ENCODE measurements at regions not wholly inside any gene's neighbourhood (a gene's known extent, or its start where the extent isn't known, plus 50 kb on each side); places are given as distances from the start of the nearest gene placed in this dataset.

DNA sequence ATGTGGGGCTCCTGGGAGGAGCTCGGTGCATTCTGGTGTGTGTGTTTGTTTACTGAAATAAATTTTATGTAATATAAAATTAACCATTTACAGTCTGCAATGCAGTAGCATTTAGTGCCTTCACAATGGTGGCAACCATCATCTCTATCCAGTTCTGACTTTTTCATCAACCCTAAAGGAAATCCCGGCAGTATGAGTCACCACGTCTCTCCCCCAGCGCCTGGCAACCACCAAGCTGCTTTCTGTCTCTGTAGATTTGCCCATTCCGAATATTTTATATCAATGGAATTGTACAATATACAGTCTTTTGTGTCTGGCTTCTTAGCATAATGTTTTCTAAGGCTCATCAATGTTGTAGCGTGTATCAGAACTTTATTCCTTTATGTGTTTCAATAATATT, 300.5 kb downstream of the MIAT start:
- no peak overlapping the region for H3K9ac ChIP-seq (ENCODE audit: control insufficient read depth, extremely low read depth, insufficient read depth, low read length)
- dilution Hi-C loops (cut with MboI; ENCODE audit: extremely low pct_ligation_motif_present, low sequenced_read_pairs) = no loop called here

GRCh38 chr22:26958378-26958777, 301.0 kb downstream of the MIAT start:
- no peak for DNase-seq (ENCODE audit: low read depth, low spot score)
- Histone ChIP-seq H3K79me2 (ENCODE audit: control insufficient read depth, insufficient read depth, low read length) (no peaks in the 10 kb centered on the region), H3K9ac (ENCODE audit: control insufficient read depth, extremely low read depth, insufficient read depth, low read length) (no peak overlapping the region), H3K27me3 (ENCODE audit: control insufficient read depth, extremely low read depth, insufficient read depth, low read length) (peaks cover 5% of the 10 kb centered on the region), H4K20me1 (ENCODE audit: control insufficient read depth, extremely low read depth, insufficient read depth, low read length) (no peaks in the 10 kb centered on the region), H3K9me3 (ENCODE audit: control insufficient read depth, low read depth, low read length) (no peaks in the 10 kb centered on the region), H3K4me1 (ENCODE audit: control insufficient read depth, extremely low read depth, insufficient read depth, low read length) (no peaks in the 10 kb centered on the region), H3K27ac (ENCODE audit: control insufficient read depth, insufficient read depth, low read length) (no peak overlapping the region), H3K36me3 (ENCODE audit: control insufficient read depth in 2 of 2, extremely low read depth in 1 of 2, insufficient read depth in 2 of 2, low read length in 2 of 2) (no peaks in the 10 kb centered on the region), H2AFZ (ENCODE audit: control insufficient read depth, low read length) (no peak overlapping the region), H3K4me3 (ENCODE audit: control insufficient read depth in 2 of 3, extremely low read depth in 1 of 3, insufficient read depth in 2 of 3, low read depth in 1 of 3, low read length in 3 of 3) (no peak overlapping the region), H3K4me2 (ENCODE audit: control insufficient read depth, extremely low read depth, insufficient read depth, low read depth, low read length) (no peak overlapping the region), H3K9me1 (ENCODE audit: control insufficient read depth, extremely low read depth, insufficient read depth, low read length) (no peaks in the 10 kb centered on the region)
- no peak for TF ChIP-seq EZH2 (IDR thresholded peaks at IDR 0.05; ENCODE audit: low read length)
- TF ChIP-seq, protein P1, sequence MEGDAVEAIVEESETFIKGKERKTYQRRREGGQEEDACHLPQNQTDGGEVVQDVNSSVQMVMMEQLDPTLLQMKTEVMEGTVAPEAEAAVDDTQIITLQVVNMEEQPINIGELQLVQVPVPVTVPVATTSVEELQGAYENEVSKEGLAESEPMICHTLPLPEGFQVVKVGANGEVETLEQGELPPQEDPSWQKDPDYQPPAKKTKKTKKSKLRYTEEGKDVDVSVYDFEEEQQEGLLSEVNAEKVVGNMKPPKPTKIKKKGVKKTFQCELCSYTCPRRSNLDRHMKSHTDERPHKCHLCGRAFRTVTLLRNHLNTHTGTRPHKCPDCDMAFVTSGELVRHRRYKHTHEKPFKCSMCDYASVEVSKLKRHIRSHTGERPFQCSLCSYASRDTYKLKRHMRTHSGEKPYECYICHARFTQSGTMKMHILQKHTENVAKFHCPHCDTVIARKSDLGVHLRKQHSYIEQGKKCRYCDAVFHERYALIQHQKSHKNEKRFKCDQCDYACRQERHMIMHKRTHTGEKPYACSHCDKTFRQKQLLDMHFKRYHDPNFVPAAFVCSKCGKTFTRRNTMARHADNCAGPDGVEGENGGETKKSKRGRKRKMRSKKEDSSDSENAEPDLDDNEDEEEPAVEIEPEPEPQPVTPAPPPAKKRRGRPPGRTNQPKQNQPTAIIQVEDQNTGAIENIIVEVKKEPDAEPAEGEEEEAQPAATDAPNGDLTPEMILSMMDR (optimal IDR thresholded peaks at IDR 0.05 in 1 of 3, IDR thresholded peaks at IDR 0.05 in 1 of 3, conservative IDR thresholded peaks at IDR 0.05 in 1 of 3; ENCODE audit: extremely low read depth in 1 of 3, insufficient read depth in 2 of 3, low read length in 3 of 3) = no peak
- no peak for FAIRE-seq
- dilution Hi-C loops (cut with MboI; ENCODE audit: extremely low pct_ligation_motif_present, low sequenced_read_pairs) = no loop called here

More for the DNA sequence above, 300.5 kb downstream of the MIAT start:
- H2AFZ ChIP-seq (ENCODE audit: control insufficient read depth, low read length) = no peak overlapping the region
- TF ChIP-seq, protein P1 (optimal IDR thresholded peaks at IDR 0.05 in 1 of 3, IDR thresholded peaks at IDR 0.05 in 1 of 3, conservative IDR thresholded peaks at IDR 0.05 in 1 of 3; ENCODE audit: extremely low read depth in 1 of 3, insufficient read depth in 2 of 3, low read length in 3 of 3) = no peak
- no peak for TF ChIP-seq EZH2 (IDR thresholded peaks at IDR 0.05; ENCODE audit: low read length)
- no peaks in the 10 kb centered on the region for H3K9me3 ChIP-seq (ENCODE audit: control insufficient read depth, low read depth, low read length)
- no peaks in the 10 kb centered on the region for H3K79me2 ChIP-seq (ENCODE audit: control insufficient read depth, insufficient read depth, low read length)
- H3K9me1 ChIP-seq (ENCODE audit: control insufficient read depth, extremely low read depth, insufficient read depth, low read length) = no peaks in the 10 kb centered on the region
- H3K27ac ChIP-seq (ENCODE audit: control insufficient read depth, insufficient read depth, low read length) = no peak overlapping the region
- no peaks in the 10 kb centered on the region for H4K20me1 ChIP-seq (ENCODE audit: control insufficient read depth, extremely low read depth, insufficient read depth, low read length)
- H3K4me2 ChIP-seq (ENCODE audit: control insufficient read depth, extremely low read depth, insufficient read depth, low read depth, low read length) = no peak overlapping the region
- H3K4me3 ChIP-seq (ENCODE audit: control insufficient read depth in 2 of 3, extremely low read depth in 1 of 3, insufficient read depth in 2 of 3, low read depth in 1 of 3, low read length in 3 of 3) = no peak overlapping the region
- no peaks in the 10 kb centered on the region for H3K36me3 ChIP-seq (ENCODE audit: control insufficient read depth in 2 of 2, extremely low read depth in 1 of 2, insufficient read depth in 2 of 2, low read length in 2 of 2)
- no peak for DNase-seq (ENCODE audit: low read depth, low spot score)
- H3K27me3 ChIP-seq (ENCODE audit: control insufficient read depth, extremely low read depth, insufficient read depth, low read length) = peaks cover 8% of the 10 kb centered on the region
- H3K4me1 ChIP-seq (ENCODE audit: control insufficient read depth, extremely low read depth, insufficient read depth, low read length) = no peaks in the 10 kb centered on the region
- no peak for FAIRE-seq

Data from keratinocyte (primary cell).